Kidney (tissue), 13 donors: ENCODE measurements at regions not wholly inside any gene's neighbourhood (a gene's known extent, or its start where the extent isn't known, plus 50 kb on each side); places are given as distances from the start of the nearest gene placed in this dataset.
"Not testable (repeated sequence)": the region's sequence is repeated elsewhere in the genome, so short reads cannot be mapped to it uniquely, and the experiment has no call there.

Experiments used
- DNase-seq, 5 donors: peaks; one replicate each; pipeline ENCODE4 v3.0.0-alpha.2; 2013 to 2020
- FAIRE-seq: peaks from 2 replicates; lab custom pipeline; 2012; peaks lifted over from hg19 to GRCh38; lab: Jason Lieb, UNC
- H3K27ac ChIP-seq, 2 donors: one replicate each; pipeline ENCODE4 v1.7.0; 2013; ENCODE audit warnings: low read depth in 2 of 2, low read length in 2 of 2, inconsistent platforms in 1 of 2
- H3K27me3 ChIP-seq: one replicate; pipeline ENCODE4 v1.7.1; 2013; ENCODE audit warnings: low read length, inconsistent platforms; ENCODE audit not compliant: control insufficient read depth, insufficient read depth
- H3K36me3 ChIP-seq, 3 donors: one replicate each; pipeline versions ENCODE4 v1.7.0 to v1.7.1; 2013; ENCODE audit warnings: low read length in 3 of 3, control low read depth in 1 of 3, inconsistent platforms in 1 of 3; ENCODE audit not compliant: insufficient read depth in 3 of 3, control insufficient read depth in 2 of 3
- H3K4me1 ChIP-seq, 3 donors: one replicate each; pipeline versions ENCODE4 v1.7.0 to v1.7.1; 2013; ENCODE audit warnings: low read length in 3 of 3, inconsistent platforms in 1 of 3, low read depth in 1 of 3; ENCODE audit not compliant: control insufficient read depth in 2 of 3, insufficient read depth in 2 of 3
- H3K4me3 ChIP-seq, 3 donors: one replicate each; pipeline versions ENCODE4 v1.7.0 to v1.8.1; 2013; ENCODE audit warnings: low read length in 3 of 3, control low read depth in 1 of 3, inconsistent platforms in 1 of 3
- H3K9ac ChIP-seq, 3 donors: one replicate each; pipeline versions ENCODE4 v1.7.0 to v1.7.1; 2013; ENCODE audit warnings: low read length in 3 of 3, control low read depth in 1 of 3, inconsistent platforms in 1 of 3
- H3K9me3 ChIP-seq, 3 donors: one replicate each; pipeline versions ENCODE4 v1.7.0 to v1.7.1; 2013; ENCODE audit warnings: low read length in 3 of 3, control low read depth in 1 of 3, inconsistent platforms in 1 of 3; ENCODE audit not compliant: control insufficient read depth in 2 of 3, insufficient read depth in 1 of 3
- intact Hi-C: fragments of 100-400 bp; cut with DNase I; formaldehyde crosslinking; loops from one replicate; pipeline ENCODE4 v1.11.1; 2022
- TF ChIP-seq, protein P1 (sequence below): IDR thresholded peaks from 3 replicates; pipeline ENCODE4 v1.5.1; 2012; ENCODE audit warnings: mild to moderate bottlenecking, moderate library complexity, borderline replicate concordance; ENCODE audit not compliant: insufficient read depth; ENCODE audit errors: extremely low read depth
- donor health status: control.
- donor health status: control.
- donor health status: control.
- donor health status: control.
- donor health status: control.
- donor health status: DM: yes; HTN: yes; CAD: no.
- donor health status: Normal renal cell carcinoma (clear cell type).

GRCh38 chr5:23412515-23412914, 94.9 kb upstream of the PRDM9 start:
- H3K27me3 ChIP-seq = no peaks in the 10 kb centered on the region
- H3K9ac ChIP-seq = no peak overlapping the region
- TF ChIP-seq, protein P1, sequence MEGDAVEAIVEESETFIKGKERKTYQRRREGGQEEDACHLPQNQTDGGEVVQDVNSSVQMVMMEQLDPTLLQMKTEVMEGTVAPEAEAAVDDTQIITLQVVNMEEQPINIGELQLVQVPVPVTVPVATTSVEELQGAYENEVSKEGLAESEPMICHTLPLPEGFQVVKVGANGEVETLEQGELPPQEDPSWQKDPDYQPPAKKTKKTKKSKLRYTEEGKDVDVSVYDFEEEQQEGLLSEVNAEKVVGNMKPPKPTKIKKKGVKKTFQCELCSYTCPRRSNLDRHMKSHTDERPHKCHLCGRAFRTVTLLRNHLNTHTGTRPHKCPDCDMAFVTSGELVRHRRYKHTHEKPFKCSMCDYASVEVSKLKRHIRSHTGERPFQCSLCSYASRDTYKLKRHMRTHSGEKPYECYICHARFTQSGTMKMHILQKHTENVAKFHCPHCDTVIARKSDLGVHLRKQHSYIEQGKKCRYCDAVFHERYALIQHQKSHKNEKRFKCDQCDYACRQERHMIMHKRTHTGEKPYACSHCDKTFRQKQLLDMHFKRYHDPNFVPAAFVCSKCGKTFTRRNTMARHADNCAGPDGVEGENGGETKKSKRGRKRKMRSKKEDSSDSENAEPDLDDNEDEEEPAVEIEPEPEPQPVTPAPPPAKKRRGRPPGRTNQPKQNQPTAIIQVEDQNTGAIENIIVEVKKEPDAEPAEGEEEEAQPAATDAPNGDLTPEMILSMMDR = no peak
- DNase-seq = no peak
- no peaks in the 10 kb centered on the region for H3K36me3 ChIP-seq
- H3K4me3 ChIP-seq = no peak overlapping the region
- no peaks in the 10 kb centered on the region for H3K9me3 ChIP-seq
- no peak for FAIRE-seq
- intact Hi-C loops = no loop called here
- H3K27ac ChIP-seq = no peak overlapping the region
- no peaks in the 10 kb centered on the region for H3K4me1 ChIP-seq

- H3K27me3 ChIP-seq = no peaks in the 10 kb centered on the region
- no peak overlapping the region for H3K27ac ChIP-seq
- no peaks in the 10 kb centered on the region for H3K4me1 ChIP-seq
- intact Hi-C loops = no loop called here
- H3K9me3 ChIP-seq = no peaks in the 10 kb centered on the region
- TF ChIP-seq, protein P1 = no peak
- DNase-seq = peak in 1 of 5 donors; percentile 11
- H3K9ac ChIP-seq = no peak overlapping the region
- no peaks in the 10 kb centered on the region for H3K36me3 ChIP-seq
- FAIRE-seq = no peak
- H3K4me3 ChIP-seq = no peak overlapping the region
These were observed 95.4 kb upstream of the PRDM9 start for GRCh38 chr5:23411994-23412393.

- H3K27me3 ChIP-seq = no peaks in the 10 kb centered on the region
- FAIRE-seq (no peak), DNase-seq (peak in 1 of 5 donors; percentile 46)
- intact Hi-C loops = no loop called here
- no peaks in the 10 kb centered on the region for H3K9me3 ChIP-seq
- TF ChIP-seq, protein P1 = no peak
- H3K9ac ChIP-seq = no peak overlapping the region
- H3K27ac ChIP-seq = no peak overlapping the region
- no peak overlapping the region for H3K4me3 ChIP-seq
- H3K4me1 ChIP-seq = no peaks in the 10 kb centered on the region
- no peaks in the 10 kb centered on the region for H3K36me3 ChIP-seq
These were observed 96.2 kb upstream of the PRDM9 start for GRCh38 chr5:23411200-23411599.

GRCh38 chr5:23410775-23411174, 96.6 kb upstream of the PRDM9 start:
- H3K9me3 ChIP-seq, H3K36me3 ChIP-seq, H3K9ac ChIP-seq, DNase-seq, H3K27me3 ChIP-seq, intact Hi-C loops, H3K27ac ChIP-seq, H3K4me1 ChIP-seq, FAIRE-seq, H3K4me3 ChIP-seq: not testable (repeated sequence)
